ENCODE measurements at regions not wholly inside any gene's neighbourhood (a gene's known extent, or its start where the extent isn't known, plus 50 kb on each side); places are given as distances from the start of the nearest gene placed in this dataset.

- TF ChIP-seq FOXP2 (optimal IDR thresholded peaks at IDR 0.05; ENCODE audit: borderline replicate concordance, extremely low read depth, extremely low read length, insufficient read depth) (no peak), REST (IDR thresholded peaks at IDR 0.05; ENCODE audit: insufficient read depth in 1 of 2, low read depth in 2 of 2, low read length in 2 of 2) (no peak), SIN3A (IDR thresholded peaks at IDR 0.05; ENCODE audit: borderline replicate concordance, insufficient read depth, low read length) (no peak), POLR2AphosphoS5 (IDR thresholded peaks at IDR 0.05; ENCODE audit: low read depth, low read length) (no peak), TAF1 (IDR thresholded peaks at IDR 0.05; ENCODE audit: borderline replicate concordance, insufficient read depth, low read length) (no peak)
Measured at GRCh38 chr9:87152256-87152655, 204.9 kb upstream of the GAS1 start.

GRCh38 chr9:87156247-87156646, 208.9 kb upstream of the GAS1 start:
- TF ChIP-seq FOXP2 (optimal IDR thresholded peaks at IDR 0.05; ENCODE audit: borderline replicate concordance, extremely low read depth, extremely low read length, insufficient read depth) (no peak), TAF1 (IDR thresholded peaks at IDR 0.05; ENCODE audit: borderline replicate concordance, insufficient read depth, low read length) (no peak), POLR2AphosphoS5 (IDR thresholded peaks at IDR 0.05; ENCODE audit: low read depth, low read length) (no peak), REST (IDR thresholded peaks at IDR 0.05; ENCODE audit: insufficient read depth in 1 of 2, low read depth in 2 of 2, low read length in 2 of 2) (no peak), SIN3A (IDR thresholded peaks at IDR 0.05; ENCODE audit: borderline replicate concordance, insufficient read depth, low read length) (no peak)

GRCh38 chr9:87157366-87158031, 210.2 kb upstream of the GAS1 start:
- no peak for TF ChIP-seq POLR2AphosphoS5 (IDR thresholded peaks at IDR 0.05; ENCODE audit: low read depth, low read length)

- TF ChIP-seq POLR2AphosphoS5 (IDR thresholded peaks at IDR 0.05; ENCODE audit: low read depth, low read length), result no peak
- no peak for TF ChIP-seq REST (IDR thresholded peaks at IDR 0.05; ENCODE audit: insufficient read depth in 1 of 2, low read depth in 2 of 2, low read length in 2 of 2)
- TF ChIP-seq TAF1 (IDR thresholded peaks at IDR 0.05; ENCODE audit: borderline replicate concordance, insufficient read depth, low read length), result no peak
- TF ChIP-seq FOXP2 (optimal IDR thresholded peaks at IDR 0.05; ENCODE audit: borderline replicate concordance, extremely low read depth, extremely low read length, insufficient read depth), result no peak
- TF ChIP-seq SIN3A (IDR thresholded peaks at IDR 0.05; ENCODE audit: borderline replicate concordance, insufficient read depth, low read length), result no peak
Measured at GRCh38 chr9:87158765-87159164, 211.5 kb upstream of the GAS1 start.

GRCh38 chr9:87160148-87161102, 213.1 kb upstream of the GAS1 start:
- TF ChIP-seq REST (IDR thresholded peaks at IDR 0.05; ENCODE audit: insufficient read depth in 1 of 2, low read depth in 2 of 2, low read length in 2 of 2) (no peak), TAF1 (IDR thresholded peaks at IDR 0.05; ENCODE audit: borderline replicate concordance, insufficient read depth, low read length) (no peak), SIN3A (IDR thresholded peaks at IDR 0.05; ENCODE audit: borderline replicate concordance, insufficient read depth, low read length) (no peak), POLR2AphosphoS5 (IDR thresholded peaks at IDR 0.05; ENCODE audit: low read depth, low read length) (no peak), FOXP2 (optimal IDR thresholded peaks at IDR 0.05; ENCODE audit: borderline replicate concordance, extremely low read depth, extremely low read length, insufficient read depth) (no peak)

Measured in PFSK-1 (cell line).